ENCODE measurements at regions not wholly inside any gene's neighbourhood (a gene's known extent, or its start where the extent isn't known, plus 50 kb on each side); places are given as distances from the start of the nearest gene placed in this dataset.

GRCh38 chr18:37956020-37956419, 390.4 kb upstream of the CELF4 start:
- H3K9ac ChIP-seq (ENCODE audit: low read depth, low read length, poor library complexity) = no peak overlapping the region
- H3K36me3 ChIP-seq (replicated peaks in 1 of 2; ENCODE audit: control insufficient read depth in 2 of 2, insufficient read depth in 2 of 2, low read length in 2 of 2) = no peaks in the 10 kb centered on the region
- H4K8ac ChIP-seq (ENCODE audit: low read depth, low read length) = no peak overlapping the region
- H3K14ac ChIP-seq (ENCODE audit: low read length) = no peak overlapping the region
- no peak overlapping the region for H2BK5ac ChIP-seq (ENCODE audit: low read length)
- WGBS, 2 donors (ENCODE audit: extremely low coverage in 2 of 2, insufficient read length in 2 of 2, insufficient replicate concordance in 1 of 2) = no CpG with 5 or more reads among the region's 2 CpGs
- no peak overlapping the region for H3K18ac ChIP-seq (ENCODE audit: low read length)
- no peak overlapping the region for H2BK12ac ChIP-seq (ENCODE audit: low read length)
- no peak for DNase-seq (ENCODE audit: low spot score)
- H3K27ac ChIP-seq (replicated peaks; ENCODE audit: low read length) = no peak overlapping the region
- no peak overlapping the region for H2BK15ac ChIP-seq (ENCODE audit: low read length)
- no peak overlapping the region for H3K23ac ChIP-seq (ENCODE audit: low read depth, low read length, poor library complexity)
- no peak overlapping the region for H3K4me2 ChIP-seq (ENCODE audit: insufficient read depth, low read length, poor library complexity, severe bottlenecking)
- H3K4ac ChIP-seq (ENCODE audit: low read length) = no peak overlapping the region
- no peaks in the 10 kb centered on the region for H3K9me3 ChIP-seq (replicated peaks in 1 of 2; ENCODE audit: control insufficient read depth in 2 of 2, insufficient read depth in 1 of 2, low read depth in 1 of 2, low read length in 2 of 2)
- no peak overlapping the region for H3K4me3 ChIP-seq (ENCODE audit: low read length in 2 of 2)
- H2AK5ac ChIP-seq (ENCODE audit: low read depth, low read length) = no peak overlapping the region
- H2BK120ac ChIP-seq (ENCODE audit: low read depth, low read length) = no peak overlapping the region
- H2AFZ ChIP-seq (ENCODE audit: low read length) = no peak overlapping the region
- H3K27me3 ChIP-seq (ENCODE audit: control insufficient read depth in 3 of 3, insufficient read depth in 3 of 3, low read depth in 1 of 3, low read length in 3 of 3) = no peaks in the 10 kb centered on the region
- no peaks in the 10 kb centered on the region for H3K79me1 ChIP-seq (ENCODE audit: low read depth, low read length)
- H3K4me1 ChIP-seq (ENCODE audit: control insufficient read depth in 2 of 2, insufficient read depth in 1 of 2, low read depth in 1 of 2, low read length in 2 of 2) = peaks cover 0 to 2% of the 10 kb centered on the region in 2 donors
- no peak overlapping the region for H4K91ac ChIP-seq (ENCODE audit: low read depth, low read length, poor library complexity)

DNA sequence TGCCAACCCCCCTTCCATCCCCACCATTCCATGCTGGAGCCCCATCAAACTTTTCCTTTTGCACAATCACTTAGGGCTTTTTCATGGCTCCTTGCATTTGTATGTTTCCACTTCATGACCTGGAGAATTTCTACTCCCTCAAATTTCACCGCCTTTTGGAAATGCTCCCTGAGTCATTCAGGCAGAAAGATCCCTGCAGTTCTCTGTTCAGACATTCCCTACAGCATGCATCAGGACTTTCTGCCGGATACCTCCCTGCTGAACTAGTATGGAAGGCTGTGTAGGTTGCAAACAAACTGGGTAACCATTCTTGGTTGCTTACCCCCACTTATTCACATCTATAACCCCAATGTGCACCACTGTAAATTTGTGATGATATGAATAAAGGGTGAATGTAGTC, 389.6 kb upstream of the CELF4 start:
- no peak overlapping the region for H4K91ac ChIP-seq (ENCODE audit: low read depth, low read length, poor library complexity)
- H3K4ac ChIP-seq (ENCODE audit: low read length) = no peak overlapping the region
- H3K23ac ChIP-seq (ENCODE audit: low read depth, low read length, poor library complexity) = no peak overlapping the region
- H3K14ac ChIP-seq (ENCODE audit: low read length) = no peak overlapping the region
- H3K4me3 ChIP-seq (ENCODE audit: low read length in 2 of 2) = no peak overlapping the region
- H3K9ac ChIP-seq (ENCODE audit: low read depth, low read length, poor library complexity) = no peak overlapping the region
- no peak overlapping the region for H2BK5ac ChIP-seq (ENCODE audit: low read length)
- H4K8ac ChIP-seq (ENCODE audit: low read depth, low read length) = no peak overlapping the region
- no peak overlapping the region for H2AFZ ChIP-seq (ENCODE audit: low read length)
- no peaks in the 10 kb centered on the region for H3K27me3 ChIP-seq (ENCODE audit: control insufficient read depth in 3 of 3, insufficient read depth in 3 of 3, low read depth in 1 of 3, low read length in 3 of 3)
- no peaks in the 10 kb centered on the region for H3K36me3 ChIP-seq (replicated peaks in 1 of 2; ENCODE audit: control insufficient read depth in 2 of 2, insufficient read depth in 2 of 2, low read length in 2 of 2)
- H2BK15ac ChIP-seq (ENCODE audit: low read length) = no peak overlapping the region
- H2BK120ac ChIP-seq (ENCODE audit: low read depth, low read length) = no peak overlapping the region
- no peak overlapping the region for H3K4me2 ChIP-seq (ENCODE audit: insufficient read depth, low read length, poor library complexity, severe bottlenecking)
- H3K27ac ChIP-seq (replicated peaks; ENCODE audit: low read length) = no peak overlapping the region
- no peak overlapping the region for H3K18ac ChIP-seq (ENCODE audit: low read length)
- no peak overlapping the region for H2BK12ac ChIP-seq (ENCODE audit: low read length)
- no peaks in the 10 kb centered on the region for H3K9me3 ChIP-seq (replicated peaks in 1 of 2; ENCODE audit: control insufficient read depth in 2 of 2, insufficient read depth in 1 of 2, low read depth in 1 of 2, low read length in 2 of 2)
- DNase-seq (ENCODE audit: low spot score) = no peak
- no peaks in the 10 kb centered on the region for H3K79me1 ChIP-seq (ENCODE audit: low read depth, low read length)
- WGBS, 2 donors (ENCODE audit: extremely low coverage in 2 of 2, insufficient read length in 2 of 2, insufficient replicate concordance in 1 of 2) = no CpG with 5 or more reads among the region's 2 CpGs
- H2AK5ac ChIP-seq (ENCODE audit: low read depth, low read length) = no peak overlapping the region
- peaks cover 0 to 2% of the 10 kb centered on the region in 2 donors for H3K4me1 ChIP-seq (ENCODE audit: control insufficient read depth in 2 of 2, insufficient read depth in 1 of 2, low read depth in 1 of 2, low read length in 2 of 2)

- Histone ChIP-seq H3K4me1 (ENCODE audit: control insufficient read depth in 2 of 2, insufficient read depth in 1 of 2, low read depth in 1 of 2, low read length in 2 of 2) (peaks cover 0 to 2% of the 10 kb centered on the region in 2 donors), H4K91ac (ENCODE audit: low read depth, low read length, poor library complexity) (no peak overlapping the region), H2AFZ (ENCODE audit: low read length) (no peak overlapping the region), H3K4me2 (ENCODE audit: insufficient read depth, low read length, poor library complexity, severe bottlenecking) (no peak overlapping the region), H2BK15ac (ENCODE audit: low read length) (no peak overlapping the region), H3K4me3 (ENCODE audit: low read length in 2 of 2) (no peak overlapping the region), H2AK5ac (ENCODE audit: low read depth, low read length) (no peak overlapping the region), H3K9ac (ENCODE audit: low read depth, low read length, poor library complexity) (no peak overlapping the region), H2BK5ac (ENCODE audit: low read length) (no peak overlapping the region), H3K18ac (ENCODE audit: low read length) (no peak overlapping the region), H2BK12ac (ENCODE audit: low read length) (no peak overlapping the region), H3K79me1 (ENCODE audit: low read depth, low read length) (no peaks in the 10 kb centered on the region), H3K14ac (ENCODE audit: low read length) (no peak overlapping the region), H3K23ac (ENCODE audit: low read depth, low read length, poor library complexity) (no peak overlapping the region), H3K4ac (ENCODE audit: low read length) (no peak overlapping the region), H4K8ac (ENCODE audit: low read depth, low read length) (no peak overlapping the region), H3K27me3 (ENCODE audit: control insufficient read depth in 3 of 3, insufficient read depth in 3 of 3, low read depth in 1 of 3, low read length in 3 of 3) (no peaks in the 10 kb centered on the region), H3K9me3 (replicated peaks in 1 of 2; ENCODE audit: control insufficient read depth in 2 of 2, insufficient read depth in 1 of 2, low read depth in 1 of 2, low read length in 2 of 2) (no peaks in the 10 kb centered on the region), H3K27ac (replicated peaks; ENCODE audit: low read length) (no peak overlapping the region), H3K36me3 (replicated peaks in 1 of 2; ENCODE audit: control insufficient read depth in 2 of 2, insufficient read depth in 2 of 2, low read length in 2 of 2) (no peaks in the 10 kb centered on the region), H2BK120ac (ENCODE audit: low read depth, low read length) (no peak overlapping the region)
- WGBS, 2 donors (ENCODE audit: extremely low coverage in 2 of 2, insufficient read length in 2 of 2, insufficient replicate concordance in 1 of 2) = no CpG with 5 or more reads among the region's 2 CpGs
- no peak for DNase-seq (ENCODE audit: low spot score)
Measured at GRCh38 chr18:37953876-37954275, 388.3 kb upstream of the CELF4 start.

DNA sequence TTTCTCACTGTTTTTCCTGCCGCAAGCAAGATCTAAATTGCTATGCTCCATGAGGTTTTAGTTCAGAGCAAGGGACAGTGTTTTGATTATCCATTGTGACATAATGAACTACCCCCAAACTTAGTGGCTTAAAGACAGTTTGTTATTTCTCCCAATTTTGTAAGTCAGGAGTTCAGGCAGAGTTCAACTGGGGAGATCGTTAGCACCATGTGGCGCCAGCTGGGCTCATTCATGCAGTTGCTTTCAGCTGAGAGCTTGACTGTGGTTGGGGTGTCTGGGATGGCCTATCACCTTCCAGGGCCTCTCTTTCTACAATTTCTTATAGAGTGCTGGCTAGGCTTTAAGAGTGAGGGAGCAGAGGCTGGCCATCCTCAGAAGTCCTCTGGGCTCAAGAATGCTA, 382.9 kb upstream of the CELF4 start:
- Histone ChIP-seq H3K18ac (ENCODE audit: low read length) (no peak overlapping the region), H3K9ac (ENCODE audit: low read depth, low read length, poor library complexity) (no peak overlapping the region), H3K4ac (ENCODE audit: low read length) (no peak overlapping the region), H2BK12ac (ENCODE audit: low read length) (no peak overlapping the region), H2BK15ac (ENCODE audit: low read length) (no peak overlapping the region), H2BK120ac (ENCODE audit: low read depth, low read length) (no peak overlapping the region), H3K4me1 (ENCODE audit: control insufficient read depth in 2 of 2, insufficient read depth in 1 of 2, low read depth in 1 of 2, low read length in 2 of 2) (peaks cover 0 to 1% of the 10 kb centered on the region in 2 donors), H2AK5ac (ENCODE audit: low read depth, low read length) (no peak overlapping the region), H3K27ac (replicated peaks; ENCODE audit: low read length) (no peak overlapping the region), H4K8ac (ENCODE audit: low read depth, low read length) (no peak overlapping the region), H3K79me1 (ENCODE audit: low read depth, low read length) (no peaks in the 10 kb centered on the region), H3K4me2 (ENCODE audit: insufficient read depth, low read length, poor library complexity, severe bottlenecking) (no peak overlapping the region), H3K4me3 (ENCODE audit: low read length in 2 of 2) (no peak overlapping the region), H3K14ac (ENCODE audit: low read length) (no peak overlapping the region), H2AFZ (ENCODE audit: low read length) (no peak overlapping the region), H3K27me3 (ENCODE audit: control insufficient read depth in 3 of 3, insufficient read depth in 3 of 3, low read depth in 1 of 3, low read length in 3 of 3) (no peaks in the 10 kb centered on the region), H4K91ac (ENCODE audit: low read depth, low read length, poor library complexity) (no peak overlapping the region), H2BK5ac (ENCODE audit: low read length) (no peak overlapping the region), H3K36me3 (replicated peaks in 1 of 2; ENCODE audit: control insufficient read depth in 2 of 2, insufficient read depth in 2 of 2, low read length in 2 of 2) (no peaks in the 10 kb centered on the region), H3K23ac (ENCODE audit: low read depth, low read length, poor library complexity) (no peak overlapping the region), H3K9me3 (replicated peaks in 1 of 2; ENCODE audit: control insufficient read depth in 2 of 2, insufficient read depth in 1 of 2, low read depth in 1 of 2, low read length in 2 of 2) (no peaks in the 10 kb centered on the region)
- DNase-seq (ENCODE audit: low spot score) = no peak
- WGBS, 2 donors (ENCODE audit: extremely low coverage in 2 of 2, insufficient read length in 2 of 2, insufficient replicate concordance in 1 of 2) = no CpG with 5 or more reads among the region's 3 CpGs

Measured in neuronal stem cell (in vitro differentiated cells).